ENCODE measurements at regions not wholly inside any gene's neighbourhood (a gene's known extent, or its start where the extent isn't known, plus 50 kb on each side); places are given as distances from the start of the nearest gene placed in this dataset.
"Not testable (repeated sequence)": the region's sequence is repeated elsewhere in the genome, so short reads cannot be mapped to it uniquely, and the experiment has no call there.

DNA sequence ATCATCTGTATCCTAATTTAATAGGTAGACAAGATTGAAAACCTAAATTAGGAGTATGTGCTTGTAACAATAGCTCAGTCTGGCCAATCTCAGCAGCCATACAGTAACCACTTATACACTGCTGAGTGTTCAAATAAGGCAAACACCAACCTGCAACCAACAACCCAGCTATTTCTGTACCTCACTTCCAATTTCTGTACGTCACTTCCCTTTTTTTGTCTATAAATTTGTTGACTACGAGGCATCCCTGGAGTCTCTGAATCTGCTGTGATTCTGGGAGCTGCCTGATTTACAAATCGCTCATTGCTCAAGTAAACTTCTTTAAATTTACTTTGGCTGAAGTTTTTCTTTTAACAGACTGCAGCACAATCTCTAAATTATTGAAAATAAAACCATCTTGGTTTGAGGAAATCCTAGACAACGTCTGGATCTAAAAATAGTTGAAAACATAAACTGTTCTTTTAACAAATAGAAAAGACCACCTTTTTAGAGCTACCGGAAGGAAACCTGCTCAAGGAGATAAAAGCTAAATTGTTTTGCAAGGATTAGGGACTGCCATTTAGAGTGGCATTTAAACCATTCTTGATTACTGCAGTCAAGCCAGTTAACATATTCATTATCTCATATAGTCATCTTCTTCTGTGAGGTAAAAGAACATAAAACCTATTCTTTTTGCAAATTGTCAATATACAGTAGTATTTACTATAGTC lies 778.1 kb downstream of the SH3BGRL start:
- ATAC-seq (no peak), DNase-seq (ENCODE audit: low read depth, low spot score) (no peak), FAIRE-seq (no peak)
- ChIA-PET RAD21 (ENCODE audit: unreplicated experiment) (no interaction called here), CTCF (no interaction called here), SMC1A (ENCODE audit: uncharacterized antibody, unreplicated experiment) (interaction anchor here (0.6 to 1.2 kb wide), 2 partner anchors 33 to 54 kb away, joined by 3 read pairs; no protein-coding TSS in a partner anchor), POLR2A (no interaction called here)
- H3K27ac ChIP-seq (ENCODE audit: control insufficient read depth, insufficient read depth): no peak overlapping the region
- TF ChIP-seq EED (IDR thresholded peaks at IDR 0.05; ENCODE audit: low read depth): no peak
- TF ChIP-seq SREBF1 (IDR thresholded peaks at IDR 0.05; ENCODE audit: low read length): no peak
- TF ChIP-seq TBL1XR1 (IDR thresholded peaks at IDR 0.05; ENCODE audit: low read depth, low read length): no peak
- no peak for TF ChIP-seq ZNF217 (IDR thresholded peaks at IDR 0.05)
- TF ChIP-seq ZNF622 (IDR thresholded peaks at IDR 0.05): no peak
- TF ChIP-seq MTA3 (IDR thresholded peaks at IDR 0.05; ENCODE audit: borderline replicate concordance, low read length): no peak
- no peak for TF ChIP-seq DPF2 (IDR thresholded peaks at IDR 0.05)
- no peak for TF ChIP-seq SMARCA5 (IDR thresholded peaks at IDR 0.05)
- TF ChIP-seq SUPT20H (IDR thresholded peaks at IDR 0.05; ENCODE audit: borderline replicate concordance, control insufficient read depth, low read depth, low read length): no peak
- TF ChIP-seq ESRRA (IDR thresholded peaks at IDR 0.05; ENCODE audit: low read length): no peak
- no peak for TF ChIP-seq POU2F2 (IDR thresholded peaks at IDR 0.05; ENCODE audit: borderline replicate concordance, low read depth, low read length)
- TF ChIP-seq ZNF384 (IDR thresholded peaks at IDR 0.05; ENCODE audit: borderline replicate concordance, low read depth, low read length): no peak
- TF ChIP-seq HDAC2 (IDR thresholded peaks at IDR 0.05): no peak
- TF ChIP-seq, protein P1, sequence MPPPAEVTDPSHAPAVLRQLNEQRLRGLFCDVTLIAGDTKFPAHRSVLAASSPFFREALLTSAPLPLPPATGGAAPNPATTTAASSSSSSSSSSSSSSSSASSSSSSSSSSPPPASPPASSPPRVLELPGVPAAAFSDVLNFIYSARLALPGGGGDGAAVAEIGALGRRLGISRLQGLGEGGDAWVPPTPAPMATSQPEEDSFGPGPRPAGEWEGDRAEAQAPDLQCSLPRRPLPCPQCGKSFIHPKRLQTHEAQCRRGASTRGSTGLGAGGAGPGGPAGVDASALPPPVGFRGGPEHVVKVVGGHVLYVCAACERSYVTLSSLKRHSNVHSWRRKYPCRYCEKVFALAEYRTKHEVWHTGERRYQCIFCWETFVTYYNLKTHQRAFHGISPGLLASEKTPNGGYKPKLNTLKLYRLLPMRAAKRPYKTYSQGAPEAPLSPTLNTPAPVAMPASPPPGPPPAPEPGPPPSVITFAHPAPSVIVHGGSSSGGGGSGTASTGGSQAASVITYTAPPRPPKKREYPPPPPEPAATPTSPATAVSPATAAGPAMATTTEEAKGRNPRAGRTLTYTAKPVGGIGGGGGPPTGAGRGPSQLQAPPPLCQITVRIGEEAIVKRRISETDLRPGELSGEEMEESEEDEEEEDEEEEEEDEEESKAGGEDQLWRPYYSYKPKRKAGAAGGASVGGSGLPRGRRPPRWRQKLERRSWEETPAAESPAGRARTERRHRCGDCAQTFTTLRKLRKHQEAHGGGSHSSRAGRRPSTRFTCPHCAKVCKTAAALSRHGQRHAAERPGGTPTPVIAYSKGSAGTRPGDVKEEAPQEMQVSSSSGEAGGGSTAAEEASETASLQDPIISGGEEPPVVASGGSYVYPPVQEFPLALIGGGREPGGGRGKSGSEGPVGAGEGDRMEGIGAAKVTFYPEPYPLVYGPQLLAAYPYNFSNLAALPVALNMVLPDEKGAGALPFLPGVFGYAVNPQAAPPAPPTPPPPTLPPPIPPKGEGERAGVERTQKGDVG (CRISPR knock-in tag; IDR thresholded peaks at IDR 0.05): no peak
- TF ChIP-seq CHD1 (IDR thresholded peaks at IDR 0.05; ENCODE audit: low read depth, low read length): no peak
- TF ChIP-seq GABPA (IDR thresholded peaks at IDR 0.05; ENCODE audit: low read depth): no peak
- TF ChIP-seq CBX5 (IDR thresholded peaks at IDR 0.05; ENCODE audit: low read depth): no peak
- no peak for TF ChIP-seq RAD51 (IDR thresholded peaks at IDR 0.05)
- TF ChIP-seq RCOR1 (conservative IDR thresholded peaks at IDR 0.05; ENCODE audit: low read depth, low read length): no peak
- H3K4me3 ChIP-seq: no peak overlapping the region
- no peak overlapping the region for H3K4me2 ChIP-seq (ENCODE audit: control insufficient read depth, insufficient read depth)
- no peak overlapping the region for H3K9ac ChIP-seq (ENCODE audit: control insufficient read depth, insufficient read depth, low read length)
- no peaks in the 10 kb centered on the region for H3K9me3 ChIP-seq (replicated peaks; ENCODE audit: control insufficient read depth, insufficient read depth, low read length)
- intact Hi-C loops (cut with micrococcal nuclease; ENCODE audit: unreplicated experiment): no loop called here
- H3K27me3 ChIP-seq (replicated peaks in 1 of 2; ENCODE audit: control insufficient read depth in 2 of 2, insufficient read depth in 2 of 2, low read length in 1 of 2): no peaks in the 10 kb centered on the region
- no peaks in the 10 kb centered on the region for H3K36me3 ChIP-seq (ENCODE audit: control insufficient read depth in 2 of 2, insufficient read depth in 2 of 2, low read length in 1 of 2)
- no TSS peak for BruUV-seq (replicated peaks)
- in situ Hi-C loops (cut with MboI): no loop called here
- 1% methylated on average over 5 of the region's 5 CpGs for WGBS (ENCODE audit: insufficient coverage, insufficient replicate concordance, low lambda C conversion rate, missing lambda C conversion rate)
- no peak overlapping the region for H2AFZ ChIP-seq (ENCODE audit: control insufficient read depth, low read depth, low read length)
- H3K79me2 ChIP-seq (ENCODE audit: control insufficient read depth, insufficient read depth, low read length): no peaks in the 10 kb centered on the region
- no peaks in the 10 kb centered on the region for H3K4me1 ChIP-seq (ENCODE audit: control insufficient read depth, insufficient read depth, low read length)
- no peaks in the 10 kb centered on the region for H4K20me1 ChIP-seq (ENCODE audit: control insufficient read depth, insufficient read depth)

DNA sequence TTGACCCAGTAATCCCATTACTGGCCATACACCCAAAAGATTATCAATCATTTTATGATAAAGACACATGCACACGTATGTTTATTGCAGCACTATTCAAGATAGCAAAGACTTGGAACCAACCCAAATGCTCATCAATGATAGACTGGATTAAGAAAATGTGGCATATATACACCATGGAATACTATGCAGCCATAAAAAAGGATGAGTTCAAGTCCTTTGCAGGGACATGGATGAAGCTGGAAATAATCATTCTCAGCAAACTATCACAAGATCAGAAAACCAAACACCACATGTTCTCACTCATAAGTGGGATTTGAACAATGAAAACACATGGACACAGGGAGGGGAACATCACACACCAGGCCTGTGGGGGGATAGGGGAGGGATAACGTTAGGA lies 785.3 kb downstream of the SH3BGRL start:
- POLR2A ChIA-PET; intact Hi-C loops (cut with micrococcal nuclease; ENCODE audit: unreplicated experiment); CTCF ChIA-PET: not testable (repeated sequence)

More for the DNA sequence above, 785.3 kb downstream of the SH3BGRL start:
- BruUV-seq (replicated peaks); H4K20me1 ChIP-seq (ENCODE audit: control insufficient read depth, insufficient read depth); ATAC-seq; H3K9me3 ChIP-seq (replicated peaks; ENCODE audit: control insufficient read depth, insufficient read depth, low read length); H3K4me3 ChIP-seq; in situ Hi-C loops (cut with MboI); DNase-seq (ENCODE audit: low read depth, low spot score); RAD21 ChIA-PET (ENCODE audit: unreplicated experiment); H3K4me2 ChIP-seq (ENCODE audit: control insufficient read depth, insufficient read depth); H2AFZ ChIP-seq (ENCODE audit: control insufficient read depth, low read depth, low read length); H3K27me3 ChIP-seq (replicated peaks in 1 of 2; ENCODE audit: control insufficient read depth in 2 of 2, insufficient read depth in 2 of 2, low read length in 1 of 2); SMC1A ChIA-PET (ENCODE audit: uncharacterized antibody, unreplicated experiment); FAIRE-seq; H3K36me3 ChIP-seq (ENCODE audit: control insufficient read depth in 2 of 2, insufficient read depth in 2 of 2, low read length in 1 of 2); H3K4me1 ChIP-seq (ENCODE audit: control insufficient read depth, insufficient read depth, low read length); H3K27ac ChIP-seq (ENCODE audit: control insufficient read depth, insufficient read depth); H3K79me2 ChIP-seq (ENCODE audit: control insufficient read depth, insufficient read depth, low read length); H3K9ac ChIP-seq (ENCODE audit: control insufficient read depth, insufficient read depth, low read length): not testable (repeated sequence)
- 43% methylated on average over 2 of the region's 2 CpGs for WGBS (ENCODE audit: insufficient coverage, insufficient replicate concordance, low lambda C conversion rate, missing lambda C conversion rate)

All from GM12878 (cell line).